Mesendoderm (in vitro differentiated cells): ENCODE measurements at regions not wholly inside any gene's neighbourhood (a gene's known extent, or its start where the extent isn't known, plus 50 kb on each side); places are given as distances from the start of the nearest gene placed in this dataset.
A peak's percentile ranks its signal among the peaks of the same experiment; 100 is the strongest.

Experiments used
- DNase-seq: peaks from one replicate; pipeline ENCODE4 v3.0.0; 2013
- H2AK5ac ChIP-seq: 2 replicates; pipeline ENCODE4 v1.6.1; 2013; ENCODE audit warnings: low read length, inconsistent platforms
- H2BK120ac ChIP-seq: 2 replicates; pipeline ENCODE4 v1.6.1; 2013; ENCODE audit warnings: low read depth, mild to moderate bottlenecking, low read length, moderate library complexity, mixed read lengths
- H2BK15ac ChIP-seq: replicated peaks from 2 replicates; pipeline ENCODE4 v1.6.1; 2013; ENCODE audit warnings: low read depth, mild to moderate bottlenecking, moderate library complexity
- H2BK5ac ChIP-seq: 2 replicates; pipeline ENCODE4 v1.6.1; 2013; ENCODE audit warnings: low read length, inconsistent platforms
- H3K18ac ChIP-seq: 2 replicates; pipeline ENCODE4 v1.6.1; 2013; ENCODE audit warnings: mild to moderate bottlenecking, low read length, mixed read lengths
- H3K23ac ChIP-seq: one replicate; pipeline ENCODE4 v1.6.1; 2013; ENCODE audit warnings: low read length
- H3K27ac ChIP-seq: 2 replicates; pipeline ENCODE4 v1.5.1; 2013; ENCODE audit warnings: low read depth, mild to moderate bottlenecking, inconsistent platforms, low read length, moderate library complexity
- H3K27me3 ChIP-seq: 2 replicates; pipeline ENCODE4 v1.6.1; 2013; ENCODE audit warnings: low read length, control low read depth, mild to moderate bottlenecking, inconsistent platforms; ENCODE audit not compliant: insufficient read depth, poor library complexity
- H3K36me3 ChIP-seq: 2 replicates; pipeline ENCODE4 v1.6.1; 2013; ENCODE audit warnings: low read length, inconsistent platforms; ENCODE audit not compliant: control insufficient read depth, insufficient read depth
- H3K4ac ChIP-seq: one replicate; pipeline ENCODE4 v1.6.1; 2013; ENCODE audit warnings: low read depth, mild to moderate bottlenecking, low read length, moderate library complexity
- H3K4me1 ChIP-seq: 2 replicates; pipeline ENCODE4 v1.6.1; 2013; ENCODE audit warnings: low read depth, low read length, inconsistent platforms; ENCODE audit not compliant: control insufficient read depth
- H3K4me2 ChIP-seq: 2 replicates; pipeline ENCODE4 v1.6.1; 2013; ENCODE audit warnings: low read length
- H3K4me3 ChIP-seq: 2 replicates; pipeline ENCODE4 v1.5.1; 2013; ENCODE audit warnings: mild to moderate bottlenecking, low read length
- H3K56ac ChIP-seq: one replicate; pipeline ENCODE4 v1.6.1; 2013; ENCODE audit warnings: low read length
- H3K79me1 ChIP-seq: 2 replicates; pipeline ENCODE4 v1.6.1; 2013; ENCODE audit warnings: low read length, inconsistent platforms
- H3K79me2 ChIP-seq: 2 replicates; pipeline ENCODE4 v1.6.1; 2013; ENCODE audit warnings: mild to moderate bottlenecking, low read length; ENCODE audit not compliant: control insufficient read depth, insufficient read depth
- H3K9ac ChIP-seq: 2 replicates; pipeline ENCODE4 v1.6.1; 2013; ENCODE audit warnings: low read length, inconsistent platforms
- H4K5ac ChIP-seq: one replicate; pipeline ENCODE4 v1.6.1; 2013; ENCODE audit warnings: low read length
- H4K8ac ChIP-seq: one replicate; pipeline ENCODE4 v1.6.1; 2013; ENCODE audit warnings: low read depth, mild to moderate bottlenecking, control low read depth, low read length, moderate library complexity
- WGBS: extraction: QIAGEN DNeasy Blood & Tissue Kit; methylation state at CpG from one replicate; pipeline ENCODE4 v1.1.7; 2013; ENCODE audit warnings: low lambda C conversion rate, missing lambda C conversion rate; ENCODE audit not compliant: insufficient coverage; ENCODE audit errors: extremely low coverage; 5-methylcytosine and 5-hydroxymethylcytosine counted together

DNA sequence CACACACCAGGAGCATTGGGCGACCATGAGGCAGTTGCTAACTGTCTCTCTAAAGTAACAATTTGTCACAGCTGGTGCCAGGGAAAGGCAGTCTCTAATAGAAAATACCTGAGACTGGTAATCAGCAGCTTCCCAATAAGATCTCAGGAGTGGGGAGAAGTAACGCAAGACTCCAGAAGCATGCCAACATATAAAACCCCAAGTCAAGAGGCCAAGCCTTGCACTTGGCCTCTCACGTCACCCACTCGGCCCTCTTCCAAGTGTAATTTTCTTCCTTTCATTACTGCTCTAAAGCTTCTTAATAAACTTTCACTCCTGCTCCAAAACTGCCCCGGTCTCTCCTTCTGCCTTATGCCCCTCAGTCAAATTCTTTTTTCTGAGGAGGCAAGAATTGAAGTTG, 455.6 kb upstream of the ACVR2A start:
- H3K4ac ChIP-seq = no peak overlapping the region
- H4K8ac ChIP-seq = no peak overlapping the region
- H2BK5ac ChIP-seq = no peak overlapping the region
- H3K4me2 ChIP-seq = no peak overlapping the region
- H4K5ac ChIP-seq = no peak overlapping the region
- no peak overlapping the region for H2AK5ac ChIP-seq
- peaks cover 3% of the 10 kb centered on the region for H3K4me1 ChIP-seq
- WGBS = no CpG with 5 or more reads among the region's 5 CpGs
- H3K79me1 ChIP-seq = no peaks in the 10 kb centered on the region
- H3K36me3 ChIP-seq = no peaks in the 10 kb centered on the region
- no peak overlapping the region for H3K56ac ChIP-seq
- no peak overlapping the region for H3K9ac ChIP-seq
- no peak overlapping the region for H2BK120ac ChIP-seq
- H3K4me3 ChIP-seq = no peak overlapping the region
- no peaks in the 10 kb centered on the region for H3K27me3 ChIP-seq
- H3K79me2 ChIP-seq = no peaks in the 10 kb centered on the region
- no peak overlapping the region for H3K23ac ChIP-seq
- H2BK15ac ChIP-seq = no peak overlapping the region
- H3K18ac ChIP-seq = no peak overlapping the region
- no peak overlapping the region for H3K27ac ChIP-seq
- DNase-seq = no peak

GRCh38 chr2:147388217-147388616, 456.6 kb upstream of the ACVR2A start:
- H3K27ac ChIP-seq = no peak overlapping the region
- no peak overlapping the region for H3K4me2 ChIP-seq
- H2BK5ac ChIP-seq = no peak overlapping the region
- H3K79me2 ChIP-seq = no peaks in the 10 kb centered on the region
- H4K8ac ChIP-seq = no peak overlapping the region
- H3K4ac ChIP-seq = no peak overlapping the region
- no peak overlapping the region for H3K18ac ChIP-seq
- no peak for DNase-seq
- H2AK5ac ChIP-seq = no peak overlapping the region
- H3K36me3 ChIP-seq = no peaks in the 10 kb centered on the region
- no peaks in the 10 kb centered on the region for H3K79me1 ChIP-seq
- H3K27me3 ChIP-seq = no peaks in the 10 kb centered on the region
- H2BK15ac ChIP-seq = no peak overlapping the region
- no peak overlapping the region for H4K5ac ChIP-seq
- H3K9ac ChIP-seq = no peak overlapping the region
- no peak overlapping the region for H3K56ac ChIP-seq
- no CpG with 5 or more reads among the region's 2 CpGs for WGBS
- H3K4me3 ChIP-seq = no peak overlapping the region
- peaks cover under 1% of the 10 kb centered on the region for H3K4me1 ChIP-seq
- no peak overlapping the region for H2BK120ac ChIP-seq
- no peak overlapping the region for H3K23ac ChIP-seq

- no peak overlapping the region for H2AK5ac ChIP-seq
- no peak overlapping the region for H4K5ac ChIP-seq
- no peak overlapping the region for H3K27ac ChIP-seq
- H3K18ac ChIP-seq = no peak overlapping the region
- H3K4ac ChIP-seq = no peak overlapping the region
- no peak overlapping the region for H2BK5ac ChIP-seq
- H3K79me1 ChIP-seq = no peaks in the 10 kb centered on the region
- DNase-seq = no peak
- no peak overlapping the region for H3K4me2 ChIP-seq
- no peak overlapping the region for H4K8ac ChIP-seq
- no peaks in the 10 kb centered on the region for H3K27me3 ChIP-seq
- no CpG with 5 or more reads among the region's 3 CpGs for WGBS
- H3K79me2 ChIP-seq = no peaks in the 10 kb centered on the region
- peaks cover under 1% of the 10 kb centered on the region for H3K4me1 ChIP-seq
- H3K56ac ChIP-seq = no peak overlapping the region
- H3K36me3 ChIP-seq = no peaks in the 10 kb centered on the region
- no peak overlapping the region for H3K9ac ChIP-seq
- no peak overlapping the region for H2BK120ac ChIP-seq
- H3K4me3 ChIP-seq = no peak overlapping the region
- H3K23ac ChIP-seq = no peak overlapping the region
- no peak overlapping the region for H2BK15ac ChIP-seq
Observed at GRCh38 chr2:147386284-147386683, 458.5 kb upstream of the ACVR2A start.

DNA sequence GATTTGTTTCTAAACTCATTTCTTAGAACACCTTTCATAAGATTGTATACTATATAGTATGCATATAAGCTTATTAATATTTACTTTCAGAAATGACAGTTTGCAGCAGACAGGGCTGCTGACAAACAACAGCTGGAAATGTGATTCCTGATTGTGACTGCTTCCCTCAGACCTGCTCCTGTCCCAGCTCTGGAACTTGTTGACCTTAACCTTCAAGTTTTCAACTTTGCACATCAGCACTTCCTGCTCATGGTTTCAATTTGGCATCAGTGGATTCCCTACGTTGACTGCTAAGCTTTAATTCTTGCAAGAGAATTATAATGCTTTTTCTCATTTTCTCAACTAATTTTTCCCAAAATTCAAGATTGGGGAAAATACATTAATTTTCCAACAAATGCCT, 459.2 kb upstream of the ACVR2A start:
- H2BK15ac ChIP-seq = no peak overlapping the region
- H3K79me1 ChIP-seq = no peaks in the 10 kb centered on the region
- H4K8ac ChIP-seq = no peak overlapping the region
- H3K56ac ChIP-seq = no peak overlapping the region
- H3K18ac ChIP-seq = no peak overlapping the region
- H3K9ac ChIP-seq = no peak overlapping the region
- WGBS = no CpG with 5 or more reads among the region's 1 CpG
- H3K36me3 ChIP-seq = no peaks in the 10 kb centered on the region
- H2BK5ac ChIP-seq = no peak overlapping the region
- peaks cover 3% of the 10 kb centered on the region for H3K4me1 ChIP-seq
- H3K27me3 ChIP-seq = no peaks in the 10 kb centered on the region
- no peak overlapping the region for H2AK5ac ChIP-seq
- no peak overlapping the region for H3K4me2 ChIP-seq
- H3K27ac ChIP-seq = no peak overlapping the region
- H3K4me3 ChIP-seq = no peak overlapping the region
- H3K4ac ChIP-seq = no peak overlapping the region
- no peak for DNase-seq
- no peaks in the 10 kb centered on the region for H3K79me2 ChIP-seq
- no peak overlapping the region for H3K23ac ChIP-seq
- no peak overlapping the region for H4K5ac ChIP-seq
- H2BK120ac ChIP-seq = no peak overlapping the region

- no peak overlapping the region for H3K23ac ChIP-seq
- no peak for DNase-seq
- H3K4me3 ChIP-seq = no peak overlapping the region
- H2BK15ac ChIP-seq = no peak overlapping the region
- H3K4me1 ChIP-seq = peaks cover 3% of the 10 kb centered on the region
- no peak overlapping the region for H4K5ac ChIP-seq
- H3K4me2 ChIP-seq = no peak overlapping the region
- no peak overlapping the region for H2BK120ac ChIP-seq
- no peak overlapping the region for H3K9ac ChIP-seq
- no peak overlapping the region for H4K8ac ChIP-seq
- H3K27me3 ChIP-seq = no peaks in the 10 kb centered on the region
- no peak overlapping the region for H3K56ac ChIP-seq
- H3K18ac ChIP-seq = no peak overlapping the region
- H3K79me1 ChIP-seq = no peaks in the 10 kb centered on the region
- WGBS = no CpG with 5 or more reads among the region's 2 CpGs
- no peak overlapping the region for H3K4ac ChIP-seq
- H2BK5ac ChIP-seq = no peak overlapping the region
- no peaks in the 10 kb centered on the region for H3K79me2 ChIP-seq
- no peak overlapping the region for H3K27ac ChIP-seq
- H2AK5ac ChIP-seq = no peak overlapping the region
- H3K36me3 ChIP-seq = no peaks in the 10 kb centered on the region
Observed at GRCh38 chr2:147384659-147385058, 460.2 kb upstream of the ACVR2A start.

DNA sequence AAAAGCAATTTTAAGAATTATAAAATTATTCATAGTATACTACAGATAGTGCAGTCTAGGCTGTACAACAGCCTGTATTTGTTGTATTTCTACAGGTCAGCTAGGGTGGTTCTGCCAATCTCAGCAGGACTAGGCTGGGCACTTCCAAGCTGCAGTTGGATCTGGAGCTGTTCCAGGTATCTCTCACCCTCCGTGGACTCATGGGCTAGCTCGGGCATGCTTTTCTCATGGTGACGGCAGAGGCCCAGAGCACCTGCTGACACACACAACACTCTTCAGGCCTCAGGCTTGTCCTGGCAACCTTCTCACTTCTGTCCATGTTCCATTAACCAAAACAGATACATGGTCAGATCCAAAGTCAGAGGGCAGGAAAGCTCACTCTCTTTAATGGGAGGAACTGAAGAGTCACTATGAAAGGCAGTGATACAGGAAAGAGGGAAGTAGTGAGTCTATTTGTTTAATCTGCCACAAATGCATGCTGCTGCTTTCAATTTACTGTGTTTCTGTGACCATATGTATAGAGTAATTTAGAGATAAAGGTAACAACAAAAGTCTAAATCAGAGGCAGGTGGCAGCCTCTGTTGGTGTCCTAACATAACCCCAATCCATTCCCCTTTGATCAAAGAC, 462.4 kb upstream of the ACVR2A start:
- Histone ChIP-seq H2AK5ac (no peak overlapping the region), H3K79me2 (no peaks in the 10 kb centered on the region), H3K23ac (no peak overlapping the region), H3K27me3 (no peaks in the 10 kb centered on the region), H2BK5ac (peak overlapping the region; percentile 11), H4K5ac (no peak overlapping the region), H3K27ac (no peak overlapping the region), H3K4me1 (peaks cover 3% of the 10 kb centered on the region), H3K4me3 (no peak overlapping the region), H3K4ac (no peak overlapping the region), H3K18ac (no peak overlapping the region), H4K8ac (no peak overlapping the region), H3K79me1 (no peaks in the 10 kb centered on the region), H2BK15ac (no peak overlapping the region), H3K4me2 (no peak overlapping the region), H3K56ac (no peak overlapping the region), H3K9ac (no peak overlapping the region), H2BK120ac (no peak overlapping the region), H3K36me3 (no peaks in the 10 kb centered on the region)
- no peak for DNase-seq
- no CpG with 5 or more reads among the region's 3 CpGs for WGBS
